ENCODE measurements at regions not wholly inside any gene's neighbourhood (a gene's known extent, or its start where the extent isn't known, plus 50 kb on each side); places are given as distances from the start of the nearest gene placed in this dataset.

GRCh38 chr3:64456674-64457073, 231.1 kb downstream of the ADAMTS9 start:
- no peak overlapping the region for H3K4me3 ChIP-seq (ENCODE audit: low read depth, low read length)
- no peak for TF ChIP-seq CTCF (IDR thresholded peaks at IDR 0.05; ENCODE audit: low read depth, low read length)

GRCh38 chr3:64455351-64455750, 230.1 kb upstream of the PRICKLE2 start:
- no peak for TF ChIP-seq CTCF (IDR thresholded peaks at IDR 0.05; ENCODE audit: low read depth, low read length)
- no peak overlapping the region for H3K4me3 ChIP-seq (ENCODE audit: low read depth, low read length)

DNA sequence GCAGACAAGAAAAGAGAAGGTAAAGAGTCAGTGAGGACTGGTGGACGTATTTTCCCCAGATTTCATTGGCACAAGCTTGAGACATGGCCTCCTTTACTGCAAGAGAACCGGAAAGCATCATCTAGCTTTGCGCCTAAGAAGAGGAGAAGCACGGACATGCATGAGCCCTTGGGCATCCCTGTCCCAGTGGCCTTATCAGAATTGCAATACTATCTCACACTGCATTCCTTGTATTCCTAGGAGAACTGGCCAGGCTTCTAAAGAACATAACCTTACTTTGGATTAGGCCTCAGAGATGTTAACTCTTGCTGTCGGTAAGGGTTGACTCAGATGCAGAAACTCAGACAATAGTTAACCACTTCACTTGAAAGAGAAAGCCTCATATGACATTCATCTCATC, 229.5 kb upstream of the PRICKLE2 start:
- no peak for TF ChIP-seq CTCF (IDR thresholded peaks at IDR 0.05; ENCODE audit: low read depth, low read length)
- no peak overlapping the region for H3K4me3 ChIP-seq (ENCODE audit: low read depth, low read length)

GRCh38 chr3:64454179-64454578, 228.9 kb upstream of the PRICKLE2 start:
- H3K4me3 ChIP-seq (ENCODE audit: low read depth, low read length), result no peak overlapping the region
- no peak for TF ChIP-seq CTCF (IDR thresholded peaks at IDR 0.05; ENCODE audit: low read depth, low read length)

DNA sequence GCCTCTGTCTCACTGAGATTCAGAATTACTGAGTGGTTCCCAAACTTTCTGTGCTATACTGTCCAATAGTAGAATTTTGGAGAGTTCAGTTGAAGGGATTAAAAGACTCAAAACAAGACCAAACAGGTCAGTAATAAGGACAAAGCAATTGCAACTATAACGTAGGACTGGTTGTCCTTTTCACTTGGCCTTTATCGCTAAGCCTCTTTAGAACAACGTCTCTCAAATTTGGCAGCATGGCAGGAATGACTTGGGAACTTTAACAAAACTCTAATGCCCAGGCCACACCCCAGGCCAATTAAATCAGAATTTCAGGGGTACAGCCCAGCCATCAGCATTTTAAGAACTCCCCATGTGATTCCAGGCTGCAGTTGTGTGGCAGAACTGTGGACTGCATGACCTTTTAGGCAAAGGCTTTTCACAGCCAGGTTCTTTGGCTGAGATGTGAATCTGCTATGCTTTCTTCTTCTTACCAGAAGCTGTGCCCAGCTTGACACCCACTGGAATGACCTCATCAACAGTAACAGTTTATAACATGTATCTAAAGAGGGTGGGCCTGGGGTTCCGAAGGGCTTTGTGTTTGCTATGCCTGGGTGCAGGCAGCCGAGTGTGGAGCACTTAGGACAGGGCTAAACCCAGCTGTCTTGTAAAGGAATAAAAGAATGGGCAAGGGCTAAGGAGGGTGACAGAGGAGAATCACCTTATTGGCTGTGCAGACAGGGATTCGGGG, 226.2 kb upstream of the PRICKLE2 start:
- no peak for TF ChIP-seq CTCF (IDR thresholded peaks at IDR 0.05; ENCODE audit: low read depth, low read length)
- H3K4me3 ChIP-seq (ENCODE audit: low read depth, low read length), result no peak overlapping the region

- no peak overlapping the region for H3K4me3 ChIP-seq (ENCODE audit: low read depth, low read length)
- no peak for TF ChIP-seq CTCF (IDR thresholded peaks at IDR 0.05; ENCODE audit: low read depth, low read length)
These were observed 225.2 kb upstream of the PRICKLE2 start for GRCh38 chr3:64450396-64450956.

- TF ChIP-seq CTCF (IDR thresholded peaks at IDR 0.05; ENCODE audit: low read depth, low read length), result no peak
- H3K4me3 ChIP-seq (ENCODE audit: low read depth, low read length), result no peak overlapping the region
These were observed 223.8 kb upstream of the PRICKLE2 start for GRCh38 chr3:64449026-64449425.
